GM13976 (cell line): ENCODE measurements at regions not wholly inside any gene's neighbourhood (a gene's known extent, or its start where the extent isn't known, plus 50 kb on each side); places are given as distances from the start of the nearest gene placed in this dataset.

Experiments used
- DNase-seq: peaks from one replicate; pipeline ENCODE4 v3.0.0; 2012; ENCODE audit warnings: low spot score
- in situ Hi-C: fragments of 300-500 bp; cut with MboI; formaldehyde crosslinking; loops from one replicate; pipeline ENCODE4 v1.12.0; 2022; ENCODE audit warnings: low sequenced_read_pairs, mixed read lengths, inconsistent platforms; ENCODE audit not compliant: unreplicated experiment
- TF ChIP-seq, protein P1 (sequence below): IDR thresholded peaks from 2 replicates; pipeline ENCODE4 v1.5.1; 2012; ENCODE audit warnings: borderline replicate concordance, mild to moderate bottlenecking; ENCODE audit not compliant: insufficient read depth; ENCODE audit errors: extremely low read depth, missing control alignments, control extremely low read depth

DNA sequence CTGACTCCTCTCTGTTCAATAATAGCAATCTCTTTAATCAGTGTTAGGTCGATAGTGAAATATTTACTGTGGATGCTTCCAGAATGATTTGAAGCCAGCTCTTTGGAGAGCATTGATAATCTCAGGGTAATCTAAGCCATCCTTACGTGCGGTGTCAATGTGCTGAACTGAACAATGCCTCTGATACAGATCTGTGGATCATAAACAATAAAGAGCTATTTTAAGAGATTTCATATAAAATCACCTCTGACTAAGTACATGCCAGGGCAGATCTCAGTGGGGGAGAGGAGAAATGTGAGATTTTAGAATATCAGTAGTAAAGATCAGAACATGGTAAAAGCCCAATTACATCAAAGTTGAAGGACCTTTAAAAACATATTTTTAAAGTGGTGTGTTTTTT lies 319.3 kb upstream of the GBE1 start:
- TF ChIP-seq, protein P1, sequence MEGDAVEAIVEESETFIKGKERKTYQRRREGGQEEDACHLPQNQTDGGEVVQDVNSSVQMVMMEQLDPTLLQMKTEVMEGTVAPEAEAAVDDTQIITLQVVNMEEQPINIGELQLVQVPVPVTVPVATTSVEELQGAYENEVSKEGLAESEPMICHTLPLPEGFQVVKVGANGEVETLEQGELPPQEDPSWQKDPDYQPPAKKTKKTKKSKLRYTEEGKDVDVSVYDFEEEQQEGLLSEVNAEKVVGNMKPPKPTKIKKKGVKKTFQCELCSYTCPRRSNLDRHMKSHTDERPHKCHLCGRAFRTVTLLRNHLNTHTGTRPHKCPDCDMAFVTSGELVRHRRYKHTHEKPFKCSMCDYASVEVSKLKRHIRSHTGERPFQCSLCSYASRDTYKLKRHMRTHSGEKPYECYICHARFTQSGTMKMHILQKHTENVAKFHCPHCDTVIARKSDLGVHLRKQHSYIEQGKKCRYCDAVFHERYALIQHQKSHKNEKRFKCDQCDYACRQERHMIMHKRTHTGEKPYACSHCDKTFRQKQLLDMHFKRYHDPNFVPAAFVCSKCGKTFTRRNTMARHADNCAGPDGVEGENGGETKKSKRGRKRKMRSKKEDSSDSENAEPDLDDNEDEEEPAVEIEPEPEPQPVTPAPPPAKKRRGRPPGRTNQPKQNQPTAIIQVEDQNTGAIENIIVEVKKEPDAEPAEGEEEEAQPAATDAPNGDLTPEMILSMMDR, result no peak
- DNase-seq, result no peak
- in situ Hi-C loops, result no loop called here

DNA sequence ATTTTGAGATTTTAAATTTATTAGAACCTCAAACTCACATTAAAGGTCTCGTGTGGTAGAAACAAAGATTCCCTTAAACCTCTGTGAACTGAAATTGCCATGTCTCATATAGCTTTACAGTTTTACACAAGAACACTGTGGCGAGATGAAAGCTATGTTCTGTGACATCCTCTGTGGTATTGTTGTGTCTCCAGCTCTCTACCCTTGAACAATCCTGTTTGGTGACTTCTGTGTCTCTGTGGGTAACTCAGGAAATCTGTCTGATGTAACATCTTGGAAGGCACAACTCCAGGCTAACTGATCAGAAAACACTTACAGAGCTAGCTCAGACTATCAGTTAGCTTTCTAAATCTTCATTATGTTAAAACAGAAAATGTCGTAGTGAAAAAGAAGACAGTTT lies 318.8 kb upstream of the GBE1 start:
- DNase-seq, result no peak
- in situ Hi-C loops, result no loop called here
- TF ChIP-seq, protein P1, result no peak

DNA sequence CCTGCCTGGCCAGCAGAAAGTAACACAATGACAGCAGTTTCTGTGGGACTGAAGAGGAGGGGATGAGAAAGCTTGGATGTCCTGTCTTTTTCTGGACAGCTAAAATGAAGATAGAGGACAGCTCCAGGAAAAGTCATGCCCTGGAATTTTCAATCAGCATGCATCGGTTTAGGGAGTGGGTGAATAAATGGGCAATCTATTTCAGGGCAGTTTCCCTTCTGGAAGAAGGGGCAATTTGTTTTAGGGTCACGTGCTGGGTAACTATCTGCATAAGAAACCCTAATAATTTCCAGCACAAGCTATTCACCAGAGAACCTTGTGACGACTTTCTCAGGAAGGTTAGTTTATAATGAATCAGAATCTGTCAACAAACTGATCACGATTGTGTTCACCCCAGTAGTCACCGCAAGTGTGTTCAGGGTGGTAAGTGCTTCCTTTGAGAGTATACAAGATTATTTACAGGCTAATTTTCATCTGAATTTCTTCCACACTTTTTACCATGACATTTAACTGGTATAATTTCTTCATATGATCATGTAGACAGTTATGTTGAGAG lies 318.0 kb upstream of the GBE1 start:
- TF ChIP-seq, protein P1, result no peak
- no peak for DNase-seq
- in situ Hi-C loops, result no loop called here

DNA sequence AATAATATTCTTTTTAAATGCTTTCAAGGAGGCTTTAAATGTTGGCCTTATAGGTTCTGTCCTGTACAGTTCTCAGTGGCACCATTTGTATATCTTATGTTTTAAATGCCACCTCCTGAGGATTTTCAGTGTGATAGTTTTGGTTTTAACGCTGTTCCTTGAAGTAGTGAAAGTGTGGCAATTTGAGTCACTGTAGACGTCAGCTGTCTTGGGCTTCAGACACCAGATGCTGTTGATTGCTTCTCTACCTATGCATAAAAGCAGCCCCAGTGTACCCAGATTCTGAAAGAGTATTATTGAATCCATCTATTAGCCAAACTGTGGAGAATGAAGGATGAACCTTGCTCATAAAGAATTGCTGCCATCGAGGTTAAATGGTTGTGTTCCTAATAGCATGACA lies 316.8 kb upstream of the GBE1 start:
- in situ Hi-C loops, result no loop called here
- DNase-seq, result no peak
- TF ChIP-seq, protein P1, result no peak

DNA sequence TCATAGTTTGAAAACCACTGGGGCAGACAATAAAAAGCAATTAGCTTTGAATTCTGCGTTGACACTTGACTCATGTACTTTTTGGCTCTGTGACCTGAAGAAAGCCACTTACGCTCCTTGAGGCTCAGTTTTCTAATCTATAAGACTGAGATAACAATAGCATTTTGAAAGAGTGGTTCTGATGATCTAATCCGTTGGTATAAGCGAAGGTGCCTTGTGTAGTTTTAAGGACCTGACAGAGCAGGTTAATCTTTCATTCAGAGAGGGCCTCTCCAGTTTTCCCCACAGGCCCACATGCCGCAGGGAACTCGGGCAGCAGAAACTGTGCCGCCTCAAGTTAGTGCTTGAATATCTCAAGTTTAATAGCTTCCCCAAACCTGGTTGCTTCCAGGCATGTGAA lies 306.0 kb upstream of the GBE1 start:
- TF ChIP-seq, protein P1, result no peak
- in situ Hi-C loops, result no loop called here
- DNase-seq, result no peak

DNA sequence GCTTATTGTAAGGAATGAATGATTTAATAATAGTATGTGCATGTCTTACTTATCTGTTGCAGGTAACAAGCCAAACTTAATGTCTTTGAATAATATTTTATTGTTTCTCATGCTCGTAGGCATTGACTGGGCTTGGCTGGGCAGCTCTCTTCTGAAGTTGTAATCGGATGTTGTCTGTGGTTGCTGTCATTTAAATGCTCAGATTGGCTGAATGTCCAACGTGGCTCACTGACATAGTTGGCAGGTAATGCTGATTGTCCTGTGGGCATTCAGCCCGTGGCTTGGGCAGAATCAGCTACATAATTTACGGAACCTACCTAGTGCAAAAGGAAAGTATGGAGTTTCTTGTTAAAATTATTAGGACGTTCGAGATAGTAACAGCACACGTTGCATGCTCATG lies 297.4 kb upstream of the GBE1 start:
- DNase-seq, result no peak
- TF ChIP-seq, protein P1, result no peak
- in situ Hi-C loops, result no loop called here

DNA sequence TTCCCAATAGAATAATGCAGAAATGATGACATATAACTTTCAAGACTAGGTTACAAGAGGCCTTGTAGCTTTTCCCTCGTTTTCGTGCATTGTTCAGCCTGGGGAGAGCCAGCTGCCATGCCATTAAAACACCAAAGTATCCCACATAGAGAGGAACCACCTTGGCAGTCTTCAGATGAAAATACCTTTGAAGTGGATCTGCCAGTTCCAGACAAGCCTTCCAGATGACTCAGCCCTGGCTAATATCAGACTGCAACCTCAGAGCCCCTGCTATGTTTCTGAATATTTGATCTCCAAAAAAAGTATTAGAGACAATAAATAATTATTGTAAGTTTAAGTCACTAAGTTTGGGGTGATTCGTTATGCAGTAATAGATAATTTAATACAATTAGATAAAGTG lies 294.3 kb upstream of the GBE1 start:
- TF ChIP-seq, protein P1, result no peak
- in situ Hi-C loops, result no loop called here
- no peak for DNase-seq
